Umbilical cord (tissue), 1 donor: ENCODE measurements at regions not wholly inside any gene's neighbourhood (a gene's known extent, or its start where the extent isn't known, plus 50 kb on each side); places are given as distances from the start of the nearest gene placed in this dataset.
A peak's percentile ranks its signal among the peaks of the same experiment; 100 is the strongest.

Experiments
- DNase-seq: peaks from one replicate; pipeline ENCODE4 v3.0.0-alpha.2; 2015; ENCODE audit warnings: low spot score

GRCh38 chr1:111556325-111557037 lies 53.0 kb upstream of the ADORA3 start:
- DNase-seq, result no peak

- peak; percentile 91 for DNase-seq
Observed at GRCh38 chr1:111559736-111560279, 56.4 kb upstream of the ADORA3 start.

- no peak for DNase-seq
Observed at GRCh38 chr1:111561328-111561727, 57.9 kb upstream of the ADORA3 start.

- DNase-seq, result no peak
Observed at GRCh38 chr1:111563619-111564018, 56.0 kb upstream of the RAP1A start.

GRCh38 chr1:111565079-111565478 lies 54.5 kb upstream of the RAP1A start:
- DNase-seq, result peak; percentile 59

GRCh38 chr1:111565968-111566367 lies 53.6 kb upstream of the RAP1A start:
- no peak for DNase-seq

GRCh38 chr1:111568160-111568647 lies 51.4 kb upstream of the RAP1A start:
- no peak for DNase-seq
